Large intestine (tissue), 3 donors: ENCODE measurements at regions not wholly inside any gene's neighbourhood (a gene's known extent, or its start where the extent isn't known, plus 50 kb on each side); places are given as distances from the start of the nearest gene placed in this dataset.

ENCODE experiments used
- DNase-seq, 2 donors: peaks; one replicate each; pipeline versions ENCODE4 v3.0.0 to v3.0.0-alpha.2; 2013
- H3K27ac ChIP-seq: one replicate; pipeline ENCODE4 v1.5.1; 2013; ENCODE audit warnings: low read length
- H3K27me3 ChIP-seq: 2 replicates; pipeline ENCODE4 v1.6.1; 2013; ENCODE audit warnings: low read length; ENCODE audit not compliant: control insufficient read depth, insufficient read depth
- H3K36me3 ChIP-seq: 2 replicates; pipeline ENCODE4 v1.6.1; 2013; ENCODE audit warnings: low read length; ENCODE audit not compliant: control insufficient read depth, insufficient read depth
- H3K4me1 ChIP-seq: one replicate; pipeline ENCODE4 v1.6.1; 2013; ENCODE audit warnings: low read length; ENCODE audit not compliant: control insufficient read depth, insufficient read depth
- H3K4me3 ChIP-seq: one replicate; pipeline ENCODE4 v1.5.1; 2013; ENCODE audit warnings: low read length
- H3K9me3 ChIP-seq: one replicate; pipeline ENCODE4 v1.6.1; 2013; ENCODE audit warnings: mild to moderate bottlenecking, low read depth, low read length, moderate library complexity; ENCODE audit not compliant: control insufficient read depth
- WGBS: methylation state at CpG from one replicate; pipeline ENCODE4 v1.1.5; 2013; ENCODE audit warnings: low lambda C conversion rate; ENCODE audit not compliant: insufficient coverage; 5-methylcytosine and 5-hydroxymethylcytosine counted together

- Histone ChIP-seq H3K36me3 (no peaks in the 10 kb centered on the region), H3K4me3 (no peak overlapping the region), H3K27ac (no peak overlapping the region), H3K9me3 (peaks cover 6% of the 10 kb centered on the region), H3K4me1 (no peaks in the 10 kb centered on the region), H3K27me3 (no peaks in the 10 kb centered on the region)
- no peak for DNase-seq
- 100% methylated on average over 1 of the region's 1 CpG for WGBS
Measured at GRCh38 chr5:92372766-92373165, 989.6 kb upstream of the ARRDC3 start.

GRCh38 chr5:92371889-92372235 lies 988.7 kb upstream of the ARRDC3 start:
- Histone ChIP-seq H3K36me3 (no peaks in the 10 kb centered on the region), H3K27me3 (no peaks in the 10 kb centered on the region), H3K4me1 (no peaks in the 10 kb centered on the region), H3K4me3 (no peak overlapping the region), H3K9me3 (peaks cover 6% of the 10 kb centered on the region), H3K27ac (no peak overlapping the region)
- no peak for DNase-seq
- no CpG with 5 or more reads among the region's 2 CpGs for WGBS

GRCh38 chr5:92371171-92371888 lies 988.2 kb upstream of the ARRDC3 start:
- no peaks in the 10 kb centered on the region for H3K36me3 ChIP-seq
- no peak overlapping the region for H3K27ac ChIP-seq
- WGBS = 100% methylated on average over 1 of the region's 3 CpGs
- H3K9me3 ChIP-seq = peaks cover 6% of the 10 kb centered on the region
- DNase-seq = no peak
- no peaks in the 10 kb centered on the region for H3K27me3 ChIP-seq
- H3K4me1 ChIP-seq = no peaks in the 10 kb centered on the region
- H3K4me3 ChIP-seq = no peak overlapping the region

GRCh38 chr5:92370032-92370431 lies 986.9 kb upstream of the ARRDC3 start:
- H3K27ac ChIP-seq = no peak overlapping the region
- H3K4me3 ChIP-seq = no peak overlapping the region
- 80% methylated on average over 1 of the region's 3 CpGs for WGBS
- no peaks in the 10 kb centered on the region for H3K4me1 ChIP-seq
- no peaks in the 10 kb centered on the region for H3K36me3 ChIP-seq
- no peaks in the 10 kb centered on the region for H3K27me3 ChIP-seq
- no peak for DNase-seq
- H3K9me3 ChIP-seq = peaks cover 3% of the 10 kb centered on the region

GRCh38 chr5:92369587-92369986 lies 986.5 kb upstream of the ARRDC3 start:
- H3K36me3 ChIP-seq = no peaks in the 10 kb centered on the region
- DNase-seq = no peak
- no CpG with 5 or more reads among the region's 1 CpG for WGBS
- H3K9me3 ChIP-seq = no peaks in the 10 kb centered on the region
- H3K27me3 ChIP-seq = no peaks in the 10 kb centered on the region
- H3K4me1 ChIP-seq = no peaks in the 10 kb centered on the region
- H3K4me3 ChIP-seq = no peak overlapping the region
- no peak overlapping the region for H3K27ac ChIP-seq

GRCh38 chr5:92364986-92365550 lies 982.0 kb upstream of the ARRDC3 start:
- DNase-seq = no peak
- H3K27ac ChIP-seq = no peak overlapping the region
- no peaks in the 10 kb centered on the region for H3K9me3 ChIP-seq
- WGBS = 57% methylated on average over 1 of the region's 3 CpGs
- no peaks in the 10 kb centered on the region for H3K4me1 ChIP-seq
- H3K4me3 ChIP-seq = no peak overlapping the region
- H3K36me3 ChIP-seq = no peaks in the 10 kb centered on the region
- H3K27me3 ChIP-seq = no peaks in the 10 kb centered on the region

GRCh38 chr5:92353107-92354030 lies 970.3 kb upstream of the ARRDC3 start:
- no peak for DNase-seq
- no peaks in the 10 kb centered on the region for H3K4me1 ChIP-seq
- no peak overlapping the region for H3K4me3 ChIP-seq
- no peaks in the 10 kb centered on the region for H3K36me3 ChIP-seq
- H3K27me3 ChIP-seq = no peaks in the 10 kb centered on the region
- H3K9me3 ChIP-seq = no peaks in the 10 kb centered on the region
- H3K27ac ChIP-seq = no peak overlapping the region
- 90% methylated on average over 3 of the region's 5 CpGs for WGBS

GRCh38 chr5:92337772-92338234 lies 954.7 kb upstream of the ARRDC3 start:
- DNase-seq = no peak
- H3K27ac ChIP-seq = no peak overlapping the region
- H3K4me1 ChIP-seq = no peaks in the 10 kb centered on the region
- no peak overlapping the region for H3K4me3 ChIP-seq
- no peaks in the 10 kb centered on the region for H3K36me3 ChIP-seq
- H3K27me3 ChIP-seq = no peaks in the 10 kb centered on the region
- 67% methylated on average over 1 of the region's 2 CpGs for WGBS
- no peaks in the 10 kb centered on the region for H3K9me3 ChIP-seq

- Histone ChIP-seq H3K27ac (no peak overlapping the region), H3K36me3 (no peaks in the 10 kb centered on the region), H3K9me3 (no peaks in the 10 kb centered on the region), H3K27me3 (no peaks in the 10 kb centered on the region), H3K4me1 (no peaks in the 10 kb centered on the region), H3K4me3 (no peak overlapping the region)
- WGBS = 20% methylated on average over 1 of the region's 2 CpGs
- no peak for DNase-seq
Measured at GRCh38 chr5:92332039-92332438, 948.9 kb upstream of the ARRDC3 start.

GRCh38 chr5:92330365-92330764 lies 947.2 kb upstream of the ARRDC3 start:
- DNase-seq = no peak
- Histone ChIP-seq H3K27ac (no peak overlapping the region), H3K9me3 (no peaks in the 10 kb centered on the region), H3K27me3 (no peaks in the 10 kb centered on the region), H3K4me3 (no peak overlapping the region), H3K36me3 (no peaks in the 10 kb centered on the region), H3K4me1 (no peaks in the 10 kb centered on the region)
